NT2/D1 (cell line): ENCODE measurements at regions not wholly inside any gene's neighbourhood (a gene's known extent, or its start where the extent isn't known, plus 50 kb on each side); places are given as distances from the start of the nearest gene placed in this dataset.

Experiments used
- DNase-seq: peaks from one replicate; pipeline ENCODE4 v3.0.0-alpha.2; 2011; ENCODE audit warnings: low read depth, low spot score
- H3K27me3 ChIP-seq: 2 replicates; pipeline ENCODE4 v1.6.0; 2011; ENCODE audit warnings: mild to moderate bottlenecking; ENCODE audit not compliant: insufficient read length, insufficient read depth
- H3K36me3 ChIP-seq: 2 replicates; pipeline ENCODE4 v1.6.1; 2011; ENCODE audit warnings: mild to moderate bottlenecking, low read length, mixed read lengths; ENCODE audit not compliant: insufficient read depth, insufficient read length
- H3K4me1 ChIP-seq: 2 replicates; pipeline ENCODE4 v1.5.1; 2011; ENCODE audit not compliant: insufficient read depth, insufficient read length
- H3K4me3 ChIP-seq: 2 replicates; pipeline ENCODE4 v1.5.1; 2011; ENCODE audit warnings: low read depth; ENCODE audit not compliant: insufficient read length
- H3K9ac ChIP-seq: 2 replicates; pipeline ENCODE4 v1.6.0; 2011; ENCODE audit warnings: low read depth; ENCODE audit not compliant: insufficient read length
- H3K9me3 ChIP-seq: 2 replicates; pipeline ENCODE4 v1.5.1; 2011; ENCODE audit warnings: mild to moderate bottlenecking, low read length; ENCODE audit not compliant: insufficient read depth
- SUZ12 ChIP-seq: IDR thresholded peaks from 2 replicates; pipeline ENCODE4 v1.6.1; 2011; ENCODE audit not compliant: insufficient read length, insufficient read depth; ENCODE audit errors: extremely low read depth
- YY1 ChIP-seq: IDR thresholded peaks from 2 replicates; pipeline ENCODE4 v1.6.1; 2011; ENCODE audit not compliant: insufficient read length, insufficient read depth
- ZNF274 ChIP-seq: IDR thresholded peaks from 2 replicates; pipeline ENCODE4 v1.6.1; 2011; ENCODE audit warnings: mild to moderate bottlenecking, low read depth, low read length

GRCh38 chr5:10059556-10059955 is 190.1 kb downstream of the ATPSCKMT start:
- Histone ChIP-seq H3K4me3 (no peak overlapping the region), H3K27me3 (no peaks in the 10 kb centered on the region), H3K9me3 (no peaks in the 10 kb centered on the region), H3K9ac (no peak overlapping the region), H3K36me3 (no peaks in the 10 kb centered on the region), H3K4me1 (no peaks in the 10 kb centered on the region)
- no peak for TF ChIP-seq SUZ12
- TF ChIP-seq YY1: no peak
- TF ChIP-seq ZNF274: no peak
- DNase-seq: no peak

GRCh38 chr5:10057356-10057755 is 192.3 kb downstream of the ATPSCKMT start:
- no peaks in the 10 kb centered on the region for H3K4me1 ChIP-seq
- H3K9ac ChIP-seq: no peak overlapping the region
- no peak for DNase-seq
- H3K27me3 ChIP-seq: no peaks in the 10 kb centered on the region
- H3K9me3 ChIP-seq: peaks cover 11% of the 10 kb centered on the region; the same call in 1 of the 2 replicates
- TF ChIP-seq SUZ12: no peak
- TF ChIP-seq YY1: no peak
- no peak for TF ChIP-seq ZNF274
- no peak overlapping the region for H3K4me3 ChIP-seq
- no peaks in the 10 kb centered on the region for H3K36me3 ChIP-seq

GRCh38 chr5:10056228-10056760 is 193.4 kb downstream of the ATPSCKMT start:
- Histone ChIP-seq H3K4me1 (no peaks in the 10 kb centered on the region), H3K9me3 (peaks cover 21% of the 10 kb centered on the region; the same call in 1 of the 2 replicates), H3K27me3 (no peaks in the 10 kb centered on the region), H3K36me3 (no peaks in the 10 kb centered on the region), H3K9ac (no peak overlapping the region), H3K4me3 (no peak overlapping the region)
- TF ChIP-seq YY1: no peak
- no peak for TF ChIP-seq ZNF274
- TF ChIP-seq SUZ12: no peak
- no peak for DNase-seq

- no peak overlapping the region for H3K4me3 ChIP-seq
- no peaks in the 10 kb centered on the region for H3K36me3 ChIP-seq
- H3K4me1 ChIP-seq: no peaks in the 10 kb centered on the region
- TF ChIP-seq SUZ12 (no peak), YY1 (no peak), ZNF274 (no peak)
- H3K9ac ChIP-seq: no peak overlapping the region
- H3K27me3 ChIP-seq: no peaks in the 10 kb centered on the region
- H3K9me3 ChIP-seq: peaks cover 31% of the 10 kb centered on the region; the same call in 1 of the 2 replicates
- no peak for DNase-seq
Observed at GRCh38 chr5:10049858-10050455, 199.7 kb downstream of the ATPSCKMT start.

- TF ChIP-seq YY1 (no peak), SUZ12 (no peak), ZNF274 (no peak)
- Histone ChIP-seq H3K27me3 (no peaks in the 10 kb centered on the region), H3K9me3 (peaks cover 13% of the 10 kb centered on the region; the same call in 1 of the 2 replicates), H3K36me3 (no peaks in the 10 kb centered on the region), H3K4me1 (no peaks in the 10 kb centered on the region), H3K4me3 (no peak overlapping the region), H3K9ac (no peak overlapping the region)
- DNase-seq: peak; percentile 25
Observed at GRCh38 chr5:10046676-10047075, 203.0 kb downstream of the ATPSCKMT start.

GRCh38 chr5:10045376-10045775 is 204.3 kb downstream of the ATPSCKMT start:
- Histone ChIP-seq H3K4me3 (no peak overlapping the region), H3K36me3 (no peaks in the 10 kb centered on the region), H3K9ac (no peak overlapping the region), H3K27me3 (no peaks in the 10 kb centered on the region), H3K9me3 (0 out of 2 replicates have a peak, but pooled peaks cover under 1% of the 10 kb centered on the region), H3K4me1 (no peaks in the 10 kb centered on the region)
- DNase-seq: no peak
- TF ChIP-seq SUZ12 (no peak), YY1 (no peak), ZNF274 (no peak)

GRCh38 chr5:10036136-10036815 is 213.4 kb downstream of the ATPSCKMT start:
- H3K4me1 ChIP-seq: no peaks in the 10 kb centered on the region
- no peak for TF ChIP-seq SUZ12
- TF ChIP-seq ZNF274: no peak
- no peak for TF ChIP-seq YY1
- H3K4me3 ChIP-seq: no peak overlapping the region

More at GRCh38 chr5:10036136-10036815, 213.4 kb downstream of the ATPSCKMT start:
- Histone ChIP-seq H3K9ac (no peak overlapping the region), H3K27me3 (no peaks in the 10 kb centered on the region), H3K36me3 (no peaks in the 10 kb centered on the region), H3K9me3 (no peaks in the 10 kb centered on the region)
- DNase-seq: no peak
